ENCODE measurements at regions not wholly inside any gene's neighbourhood (a gene's known extent, or its start where the extent isn't known, plus 50 kb on each side); places are given as distances from the start of the nearest gene placed in this dataset.
A peak's percentile ranks its signal among the peaks of the same experiment; 100 is the strongest.

GRCh38 chr20:52631469-52631868 lies 340.7 kb upstream of the TSHZ2 start:
- Mint-ChIP-seq H3K9me3 (peaks cover 0 to 8% (median 5%) of the 10 kb centered on the region in 8 donors), H3K27me3 (peaks cover 0 to 1% of the 10 kb centered on the region in 2 donors), H3K27ac (no peak overlapping the region), H3K4me1 (no peaks in the 10 kb centered on the region), H3K4me3 (no peak overlapping the region), H3K36me3 (no peaks in the 10 kb centered on the region)
- Histone ChIP-seq H3K36me3 (ENCODE audit: insufficient read depth, low read length) (no peaks in the 10 kb centered on the region), H3K4me1 (ENCODE audit: insufficient read depth, low read length) (no peaks in the 10 kb centered on the region), H3K9me3 (ENCODE audit: control insufficient read depth in 1 of 2, low read length in 2 of 2) (no peaks in the 10 kb centered on the region), H3K27ac (ENCODE audit: low read depth, low read length) (no peak overlapping the region), H3K4me3 (ENCODE audit: low read length in 2 of 2) (no peak overlapping the region), H3K27me3 (ENCODE audit: insufficient read depth, low read length) (no peaks in the 10 kb centered on the region)
- DNase-seq: no peak
- CTCF ChIA-PET (ENCODE audit: partially characterized antibody): no interaction called here
- intact Hi-C loops (cut with micrococcal nuclease): no loop called here
- POLR2A ChIA-PET (ENCODE audit: partially characterized antibody): no interaction called here

- Mint-ChIP-seq H3K27ac (no peak overlapping the region), H3K9me3 (peaks cover 0 to 8% (median 5%) of the 10 kb centered on the region in 8 donors), H3K4me1 (no peaks in the 10 kb centered on the region), H3K36me3 (no peaks in the 10 kb centered on the region), H3K4me3 (no peak overlapping the region), H3K27me3 (peaks cover 1 to 3% of the 10 kb centered on the region in 2 donors)
- Histone ChIP-seq H3K9me3 (ENCODE audit: control insufficient read depth in 1 of 2, low read length in 2 of 2) (no peaks in the 10 kb centered on the region), H3K4me3 (ENCODE audit: low read length in 2 of 2) (no peak overlapping the region), H3K36me3 (ENCODE audit: insufficient read depth, low read length) (no peaks in the 10 kb centered on the region), H3K27me3 (ENCODE audit: insufficient read depth, low read length) (no peaks in the 10 kb centered on the region), H3K4me1 (ENCODE audit: insufficient read depth, low read length) (no peaks in the 10 kb centered on the region), H3K27ac (ENCODE audit: low read depth, low read length) (no peak overlapping the region)
- CTCF ChIA-PET (ENCODE audit: partially characterized antibody): no interaction called here
- POLR2A ChIA-PET (ENCODE audit: partially characterized antibody): no interaction called here
- no peak for DNase-seq
- intact Hi-C loops (cut with micrococcal nuclease): no loop called here
Measured at GRCh38 chr20:52630138-52630537, 342.0 kb upstream of the TSHZ2 start.

- no peaks in the 10 kb centered on the region for H3K27me3 ChIP-seq (ENCODE audit: insufficient read depth, low read length)
- CTCF ChIA-PET (ENCODE audit: partially characterized antibody): no interaction called here
Measured at GRCh38 chr20:52624281-52624680, 347.9 kb upstream of the TSHZ2 start.

GRCh38 chr20:52622081-52622480 lies 350.1 kb upstream of the TSHZ2 start:
- H3K27me3 ChIP-seq (ENCODE audit: insufficient read depth, low read length): no peaks in the 10 kb centered on the region
- no peak overlapping the region for H3K4me3 ChIP-seq (ENCODE audit: low read length in 2 of 2)
- no peak for DNase-seq
- peaks cover 0 to 3% (median 0%) of the 10 kb centered on the region in 8 donors for H3K9me3 Mint-ChIP-seq
- H3K27me3 Mint-ChIP-seq: peaks cover 2 to 3% of the 10 kb centered on the region in 2 donors
- no peaks in the 10 kb centered on the region for H3K36me3 Mint-ChIP-seq
- no peaks in the 10 kb centered on the region for H3K9me3 ChIP-seq (ENCODE audit: control insufficient read depth in 1 of 2, low read length in 2 of 2)
- H3K4me1 ChIP-seq (ENCODE audit: insufficient read depth, low read length): no peaks in the 10 kb centered on the region
- H3K27ac Mint-ChIP-seq: no peak overlapping the region
- no peak overlapping the region for H3K27ac ChIP-seq (ENCODE audit: low read depth, low read length)
- ChIA-PET POLR2A (ENCODE audit: partially characterized antibody) (no interaction called here), CTCF (ENCODE audit: partially characterized antibody) (no interaction called here)
- intact Hi-C loops (cut with micrococcal nuclease): no loop called here
- H3K4me3 Mint-ChIP-seq: no peak overlapping the region
- H3K4me1 Mint-ChIP-seq: peaks cover 8 to 12% (median 10%) of the 10 kb centered on the region in 4 donors
- H3K36me3 ChIP-seq (ENCODE audit: insufficient read depth, low read length): no peaks in the 10 kb centered on the region

More at GRCh38 chr20:52624281-52624680, 347.9 kb upstream of the TSHZ2 start:
- no peaks in the 10 kb centered on the region for H3K4me1 ChIP-seq (ENCODE audit: insufficient read depth, low read length)
- no peak for DNase-seq
- no peaks in the 10 kb centered on the region for H3K9me3 ChIP-seq (ENCODE audit: control insufficient read depth in 1 of 2, low read length in 2 of 2)
- no peak overlapping the region for H3K27ac Mint-ChIP-seq
- H3K36me3 Mint-ChIP-seq: no peaks in the 10 kb centered on the region
- no peak overlapping the region for H3K27ac ChIP-seq (ENCODE audit: low read depth, low read length)
- H3K4me3 ChIP-seq (ENCODE audit: low read length in 2 of 2): no peak overlapping the region
- H3K36me3 ChIP-seq (ENCODE audit: insufficient read depth, low read length): no peaks in the 10 kb centered on the region
- H3K4me3 Mint-ChIP-seq: no peak overlapping the region
- intact Hi-C loops (cut with micrococcal nuclease): no loop called here
- peaks cover 2 to 3% of the 10 kb centered on the region in 2 donors for H3K27me3 Mint-ChIP-seq
- POLR2A ChIA-PET (ENCODE audit: partially characterized antibody): no interaction called here
- peaks cover 4 to 8% (median 5%) of the 10 kb centered on the region in 4 donors for H3K4me1 Mint-ChIP-seq
- peaks cover 0 to 6% (median 0%) of the 10 kb centered on the region in 8 donors for H3K9me3 Mint-ChIP-seq

GRCh38 chr20:52621401-52621800 lies 350.8 kb upstream of the TSHZ2 start:
- CTCF ChIA-PET (ENCODE audit: partially characterized antibody): interaction anchor here (0.8 kb wide), 1 partner anchor 12 kb away, joined by 3 read pairs; no protein-coding TSS in a partner anchor
- Histone ChIP-seq H3K27me3 (ENCODE audit: insufficient read depth, low read length) (no peaks in the 10 kb centered on the region), H3K4me1 (ENCODE audit: insufficient read depth, low read length) (no peaks in the 10 kb centered on the region), H3K36me3 (ENCODE audit: insufficient read depth, low read length) (no peaks in the 10 kb centered on the region), H3K9me3 (ENCODE audit: control insufficient read depth in 1 of 2, low read length in 2 of 2) (no peaks in the 10 kb centered on the region), H3K27ac (ENCODE audit: low read depth, low read length) (no peak overlapping the region), H3K4me3 (ENCODE audit: low read length in 2 of 2) (no peak overlapping the region)
- intact Hi-C loops (cut with micrococcal nuclease): no loop called here
- Mint-ChIP-seq H3K27me3 (peaks cover 3 to 6% of the 10 kb centered on the region in 2 donors), H3K4me1 (peaks cover 8 to 12% (median 10%) of the 10 kb centered on the region in 4 donors), H3K4me3 (no peak overlapping the region), H3K27ac (no peak overlapping the region), H3K36me3 (no peaks in the 10 kb centered on the region), H3K9me3 (peaks cover 0 to 3% (median 0%) of the 10 kb centered on the region in 8 donors)
- no peak for DNase-seq
- POLR2A ChIA-PET (ENCODE audit: partially characterized antibody): no interaction called here

- Histone ChIP-seq H3K27me3 (ENCODE audit: insufficient read depth, low read length) (no peaks in the 10 kb centered on the region), H3K4me1 (ENCODE audit: insufficient read depth, low read length) (no peaks in the 10 kb centered on the region), H3K36me3 (ENCODE audit: insufficient read depth, low read length) (no peaks in the 10 kb centered on the region), H3K9me3 (ENCODE audit: control insufficient read depth in 1 of 2, low read length in 2 of 2) (no peaks in the 10 kb centered on the region), H3K4me3 (ENCODE audit: low read length in 2 of 2) (no peak overlapping the region), H3K27ac (ENCODE audit: low read depth, low read length) (no peak overlapping the region)
- POLR2A ChIA-PET (ENCODE audit: partially characterized antibody): interaction anchor here (1.0 kb wide), 1 partner anchor 11 kb away, joined by 3 read pairs; no protein-coding TSS in a partner anchor
- Mint-ChIP-seq H3K27ac (peak overlapping the region in 1 of 7 donors; percentile 8), H3K4me3 (peak overlapping the region in 2 of 8 donors; percentile 0 to 7), H3K4me1 (peaks cover 8 to 12% (median 10%) of the 10 kb centered on the region in 4 donors), H3K36me3 (no peaks in the 10 kb centered on the region), H3K9me3 (peaks cover 0 to 3% (median 0%) of the 10 kb centered on the region in 8 donors), H3K27me3 (peaks cover 0 to 10% of the 10 kb centered on the region in 2 donors)
- DNase-seq: no peak
- intact Hi-C loops (cut with micrococcal nuclease): no loop called here
- CTCF ChIA-PET (ENCODE audit: partially characterized antibody): no interaction called here
Measured at GRCh38 chr20:52619671-52620070, 352.5 kb upstream of the TSHZ2 start.

- peak overlapping the region in 6 of 8 donors; percentile 8 to 51 (median 30) for H3K4me3 Mint-ChIP-seq
- CTCF ChIA-PET (ENCODE audit: partially characterized antibody): no interaction called here
- peaks cover 8 to 12% (median 10%) of the 10 kb centered on the region in 4 donors for H3K4me1 Mint-ChIP-seq
- Histone ChIP-seq H3K4me3 (ENCODE audit: low read length in 2 of 2) (no peak overlapping the region), H3K4me1 (ENCODE audit: insufficient read depth, low read length) (no peaks in the 10 kb centered on the region), H3K9me3 (ENCODE audit: control insufficient read depth in 1 of 2, low read length in 2 of 2) (no peaks in the 10 kb centered on the region), H3K27me3 (ENCODE audit: insufficient read depth, low read length) (no peaks in the 10 kb centered on the region), H3K27ac (ENCODE audit: low read depth, low read length) (no peak overlapping the region), H3K36me3 (ENCODE audit: insufficient read depth, low read length) (no peaks in the 10 kb centered on the region)
- intact Hi-C loops (cut with micrococcal nuclease): no loop called here
- POLR2A ChIA-PET (ENCODE audit: partially characterized antibody): interaction anchor here (1.0 kb wide), 1 partner anchor 10 kb away, joined by 3 read pairs; no protein-coding TSS in a partner anchor
- H3K27me3 Mint-ChIP-seq: peaks cover 0 to 11% of the 10 kb centered on the region in 2 donors
- peaks cover 0 to 3% (median 0%) of the 10 kb centered on the region in 8 donors for H3K9me3 Mint-ChIP-seq
- no peaks in the 10 kb centered on the region for H3K36me3 Mint-ChIP-seq
- peak in 4 of 5 donors; percentile 4 to 26 (median 4) for DNase-seq
- peak overlapping the region in 4 of 7 donors; percentile 28 to 86 (median 52) for H3K27ac Mint-ChIP-seq
Measured at GRCh38 chr20:52619101-52619500, 353.1 kb upstream of the TSHZ2 start.
